H9 (cell line): ENCODE measurements at regions not wholly inside any gene's neighbourhood (a gene's known extent, or its start where the extent isn't known, plus 50 kb on each side); places are given as distances from the start of the nearest gene placed in this dataset.

ENCODE experiments used
- DNase-seq: peaks from one replicate; pipeline ENCODE4 v3.0.0-alpha.2; 2017
- H2AFZ ChIP-seq: one replicate; pipeline ENCODE4 v1.6.1; 2013; ENCODE audit warnings: mild to moderate bottlenecking, low read length, control low read depth, moderate library complexity
- H2AK5ac ChIP-seq: 2 replicates; pipeline ENCODE4 v1.6.1; 2013; ENCODE audit warnings: low read length, control low read depth, mixed read lengths; ENCODE audit not compliant: insufficient read length
- H2BK120ac ChIP-seq: one replicate; pipeline ENCODE4 v1.6.1; 2013; ENCODE audit warnings: low read depth, mild to moderate bottlenecking, low read length, control low read depth, inconsistent platforms; ENCODE audit not compliant: poor library complexity, severe bottlenecking
- H2BK12ac ChIP-seq: 2 replicates; pipeline ENCODE4 v1.6.1; 2013; ENCODE audit warnings: low read length, control low read depth, mixed read lengths, low read depth; ENCODE audit not compliant: insufficient read length
- H2BK15ac ChIP-seq: 2 replicates; pipeline ENCODE4 v1.6.1; 2013; ENCODE audit warnings: low read depth, low read length, control low read depth
- H2BK20ac ChIP-seq: one replicate; pipeline ENCODE4 v1.6.1; 2013; ENCODE audit warnings: low read depth, mild to moderate bottlenecking, low read length, control low read depth, inconsistent platforms; ENCODE audit not compliant: poor library complexity, severe bottlenecking
- H2BK5ac ChIP-seq: 2 replicates; pipeline ENCODE4 v1.6.1; 2013; ENCODE audit warnings: low read length, control low read depth, mixed read lengths; ENCODE audit not compliant: insufficient read length
- H3K14ac ChIP-seq: 2 replicates; pipeline ENCODE4 v1.6.1; 2013; ENCODE audit warnings: low read length, control low read depth; ENCODE audit not compliant: insufficient read depth
- H3K18ac ChIP-seq: 2 replicates; pipeline ENCODE4 v1.6.1; 2013; ENCODE audit warnings: low read depth, mild to moderate bottlenecking, mixed read lengths, low read length, control low read depth; ENCODE audit not compliant: insufficient read length
- H3K23ac ChIP-seq: 2 replicates; pipeline ENCODE4 v1.6.1; 2013; ENCODE audit warnings: low read length, control low read depth, mixed read lengths, low read depth; ENCODE audit not compliant: insufficient read length
- H3K23me2 ChIP-seq: 2 replicates; pipeline ENCODE4 v1.6.1; 2013; ENCODE audit warnings: low read depth, mild to moderate bottlenecking, mixed read lengths, low read length, control low read depth; ENCODE audit not compliant: insufficient read length, poor library complexity, severe bottlenecking
- H3K27ac ChIP-seq: 2 replicates; pipeline ENCODE4 v1.5.1; 2013; ENCODE audit warnings: low read length, control low read depth, mixed read lengths, low read depth; ENCODE audit not compliant: insufficient read length
- H3K27me3 ChIP-seq: 2 replicates; pipeline ENCODE4 v1.6.1; 2013; ENCODE audit warnings: low read length, control low read depth, inconsistent platforms; ENCODE audit not compliant: insufficient read depth
- H3K4ac ChIP-seq: 2 replicates; pipeline ENCODE4 v1.6.1; 2013; ENCODE audit warnings: low read depth, mild to moderate bottlenecking, control low read depth, inconsistent platforms, low read length, moderate library complexity
- H3K4me1 ChIP-seq: 2 replicates; pipeline ENCODE4 v1.6.1; 2013; ENCODE audit warnings: low read length, control low read depth, inconsistent platforms; ENCODE audit not compliant: insufficient read depth
- H3K4me2 ChIP-seq: 2 replicates; pipeline ENCODE4 v1.6.1; 2013; ENCODE audit warnings: low read length, control low read depth, mixed read lengths; ENCODE audit not compliant: insufficient read length, insufficient read depth
- H3K56ac ChIP-seq: 2 replicates; pipeline ENCODE4 v1.6.1; 2013; ENCODE audit warnings: low read depth, mild to moderate bottlenecking, mixed read lengths, low read length, control low read depth; ENCODE audit not compliant: insufficient read length
- H3K79me1 ChIP-seq: 2 replicates; pipeline ENCODE4 v1.6.1; 2013; ENCODE audit warnings: low read depth, mild to moderate bottlenecking, moderate library complexity, low read length, control low read depth, inconsistent platforms; ENCODE audit not compliant: insufficient read depth, poor library complexity, severe bottlenecking
- H3K79me2 ChIP-seq: 2 replicates; pipeline ENCODE4 v1.6.1; 2013; ENCODE audit warnings: low read length, control low read depth, inconsistent platforms; ENCODE audit not compliant: insufficient read depth
- H3K9ac ChIP-seq: 2 replicates; pipeline ENCODE4 v1.6.1; 2013; ENCODE audit warnings: low read length, control low read depth, mixed read lengths; ENCODE audit not compliant: insufficient read length; ENCODE audit errors: extremely low read depth
- H3K9me3 ChIP-seq: one replicate; pipeline ENCODE4 v1.6.1; 2013; ENCODE audit warnings: low read depth, low read length, inconsistent platforms; ENCODE audit not compliant: control insufficient read depth
- H3T11ph ChIP-seq: one replicate; pipeline ENCODE4 v1.6.1; 2013; ENCODE audit warnings: mild to moderate bottlenecking, low read length, control low read depth, inconsistent platforms
- H4K20me1 ChIP-seq: one replicate; pipeline ENCODE4 v1.6.1; 2013; ENCODE audit not compliant: control insufficient read depth, insufficient read length, insufficient read depth
- H4K5ac ChIP-seq: 2 replicates; pipeline ENCODE4 v1.6.1; 2013; ENCODE audit warnings: low read depth, mild to moderate bottlenecking, mixed read lengths, low read length, control low read depth; ENCODE audit not compliant: insufficient read length
- H4K8ac ChIP-seq: replicated peaks from 2 replicates; pipeline ENCODE4 v1.6.1; 2013; ENCODE audit warnings: low read length, control low read depth, mixed read lengths, low read depth; ENCODE audit not compliant: insufficient read length
- H4K91ac ChIP-seq: 2 replicates; pipeline ENCODE4 v1.6.1; 2013; ENCODE audit warnings: low read depth, mild to moderate bottlenecking, moderate library complexity, mixed read lengths, low read length, control low read depth; ENCODE audit not compliant: insufficient read length
- H3K27ac Mint-ChIP-seq, 3 experiments: 2 replicates in 2 of 3; 3 replicates in 1 of 3; pipeline ENCODE4 v1.8.0; 2020 to 2021; ENCODE audit warnings: mixed read lengths in 3 of 3, mild to moderate bottlenecking in 1 of 3, moderate library complexity in 1 of 3
- H3K27me3 Mint-ChIP-seq: 2 replicates; pipeline ENCODE4 v1.8.0; 2021; ENCODE audit warnings: low read depth, mild to moderate bottlenecking, moderate library complexity, mixed read lengths
- H3K36me3 Mint-ChIP-seq, 3 experiments: 2 replicates in 2 of 3; 3 replicates in 1 of 3; pipeline ENCODE4 v1.8.0; 2020 to 2021; ENCODE audit warnings: low read depth in 3 of 3, mixed read lengths in 3 of 3; ENCODE audit not compliant: insufficient read depth in 1 of 3
- H3K4me1 Mint-ChIP-seq, 2 experiments: 2 replicates each; pipeline ENCODE4 v1.8.0; 2020; ENCODE audit warnings: mixed read lengths in 2 of 2
- H3K4me3 Mint-ChIP-seq, 2 experiments: 2 replicates in 1 of 2; 3 replicates in 1 of 2; pipeline ENCODE4 v1.8.0; 2020 to 2021; ENCODE audit warnings: mild to moderate bottlenecking in 2 of 2, mixed read lengths in 2 of 2, moderate library complexity in 1 of 2
- H3K9me3 Mint-ChIP-seq, 2 experiments: 2 replicates in 1 of 2; 3 replicates in 1 of 2; pipeline ENCODE4 v1.8.0; 2020; ENCODE audit warnings: mild to moderate bottlenecking in 2 of 2, mixed read lengths in 2 of 2, moderate library complexity in 1 of 2
- WGBS: extraction: QIAGEN DNeasy Blood & Tissue Kit; methylation state at CpG from one replicate; pipeline ENCODE4 v1.1.7; 2013; ENCODE audit warnings: missing lambda C conversion rate, low lambda C conversion rate, mixed read lengths; ENCODE audit not compliant: insufficient read length; ENCODE audit errors: extremely low coverage; 5-methylcytosine and 5-hydroxymethylcytosine counted together
- TF ChIP-seq, protein P1 (sequence below): fragments of 200-600 bp; sonication (generic); conservative IDR thresholded peaks from 3 replicates; pipeline ENCODE4 v1.8.0; 2021; ENCODE audit warnings: antibody characterized with exemption, mild to moderate bottlenecking

DNA sequence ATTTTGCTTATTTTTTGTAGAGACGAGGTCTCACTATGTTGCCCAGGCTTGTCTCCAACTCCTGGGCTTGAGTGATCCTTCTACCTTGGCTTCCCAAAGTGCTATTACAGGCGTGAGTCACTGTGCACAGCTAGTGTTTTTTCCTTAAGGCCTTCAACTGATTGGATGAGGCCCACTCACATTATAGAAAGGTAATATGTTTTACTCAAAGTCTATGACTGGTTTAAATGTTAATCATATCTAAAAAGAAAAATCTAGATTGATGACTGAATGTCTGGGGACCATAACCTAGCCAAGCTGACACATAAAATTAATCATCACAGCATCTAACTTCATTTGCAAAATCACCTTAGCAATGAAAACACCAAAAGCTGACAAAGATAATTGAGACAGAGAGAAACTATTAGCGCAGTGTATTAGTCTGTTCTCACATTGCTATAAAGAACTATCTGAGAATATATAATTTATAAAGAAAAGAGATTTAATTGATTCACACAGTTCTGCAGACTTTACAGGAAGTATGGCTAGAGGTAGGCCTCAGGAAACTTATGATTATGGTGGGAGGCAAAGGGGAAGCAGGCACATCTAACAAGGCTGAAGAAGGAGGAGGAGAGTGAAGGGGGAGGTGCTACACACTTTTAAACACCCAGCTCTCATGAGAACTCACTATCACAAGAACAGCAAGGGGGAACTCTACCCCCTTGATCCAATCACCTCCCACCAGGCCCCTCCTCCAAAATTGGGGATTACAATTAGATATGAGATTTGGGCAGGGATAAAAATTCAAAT is 66.8 kb upstream of the ARHGAP18 start:
- no peak overlapping the region for H2BK20ac ChIP-seq
- H3K9ac ChIP-seq, result no peak overlapping the region
- no peak overlapping the region for H2AFZ ChIP-seq
- no peak overlapping the region for H3K18ac ChIP-seq
- Mint-ChIP-seq H3K36me3 (peaks cover 0 to 2% (median 0%) of the 10 kb centered on the region in 3 experiments; a peak in 2 of 7 replicates), H3K27me3 (no peaks in the 10 kb centered on the region; the same call in 1 of the 2 replicates), H3K4me3 (no peak overlapping the region), H3K4me1 (peaks cover 6% of the 10 kb centered on the region in 2 experiments; a peak in 3 of 4 replicates), H3K9me3 (peaks cover 12 to 15% of the 10 kb centered on the region in 2 experiments), H3K27ac (no peak overlapping the region)
- H3K56ac ChIP-seq, result no peak overlapping the region
- DNase-seq, result no peak
- no peak overlapping the region for H3K14ac ChIP-seq
- H4K20me1 ChIP-seq, result no peaks in the 10 kb centered on the region
- H3K27me3 ChIP-seq, result no peaks in the 10 kb centered on the region
- TF ChIP-seq, protein P1, sequence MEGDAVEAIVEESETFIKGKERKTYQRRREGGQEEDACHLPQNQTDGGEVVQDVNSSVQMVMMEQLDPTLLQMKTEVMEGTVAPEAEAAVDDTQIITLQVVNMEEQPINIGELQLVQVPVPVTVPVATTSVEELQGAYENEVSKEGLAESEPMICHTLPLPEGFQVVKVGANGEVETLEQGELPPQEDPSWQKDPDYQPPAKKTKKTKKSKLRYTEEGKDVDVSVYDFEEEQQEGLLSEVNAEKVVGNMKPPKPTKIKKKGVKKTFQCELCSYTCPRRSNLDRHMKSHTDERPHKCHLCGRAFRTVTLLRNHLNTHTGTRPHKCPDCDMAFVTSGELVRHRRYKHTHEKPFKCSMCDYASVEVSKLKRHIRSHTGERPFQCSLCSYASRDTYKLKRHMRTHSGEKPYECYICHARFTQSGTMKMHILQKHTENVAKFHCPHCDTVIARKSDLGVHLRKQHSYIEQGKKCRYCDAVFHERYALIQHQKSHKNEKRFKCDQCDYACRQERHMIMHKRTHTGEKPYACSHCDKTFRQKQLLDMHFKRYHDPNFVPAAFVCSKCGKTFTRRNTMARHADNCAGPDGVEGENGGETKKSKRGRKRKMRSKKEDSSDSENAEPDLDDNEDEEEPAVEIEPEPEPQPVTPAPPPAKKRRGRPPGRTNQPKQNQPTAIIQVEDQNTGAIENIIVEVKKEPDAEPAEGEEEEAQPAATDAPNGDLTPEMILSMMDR, result no peak
- WGBS, result no CpG with 5 or more reads among the region's 3 CpGs
- no peaks in the 10 kb centered on the region for H3K23me2 ChIP-seq
- no peak overlapping the region for H3K27ac ChIP-seq
- no peak overlapping the region for H4K8ac ChIP-seq
- no peaks in the 10 kb centered on the region for H3K79me1 ChIP-seq
- no peak overlapping the region for H3T11ph ChIP-seq
- H2AK5ac ChIP-seq, result no peak overlapping the region
- no peak overlapping the region for H4K5ac ChIP-seq
- H2BK15ac ChIP-seq, result no peak overlapping the region
- H2BK12ac ChIP-seq, result no peak overlapping the region
- no peak overlapping the region for H3K23ac ChIP-seq
- no peak overlapping the region for H4K91ac ChIP-seq
- H3K4ac ChIP-seq, result no peak overlapping the region
- no peak overlapping the region for H3K4me2 ChIP-seq
- no peaks in the 10 kb centered on the region for H3K4me1 ChIP-seq
- no peaks in the 10 kb centered on the region for H3K79me2 ChIP-seq
- no peaks in the 10 kb centered on the region for H3K9me3 ChIP-seq
- H2BK120ac ChIP-seq, result no peak overlapping the region
- H2BK5ac ChIP-seq, result no peak overlapping the region
